ENCODE measurements at regions not wholly inside any gene's neighbourhood (a gene's known extent, or its start where the extent isn't known, plus 50 kb on each side); places are given as distances from the start of the nearest gene placed in this dataset.

- no peaks in the 10 kb centered on the region for H4K20me1 ChIP-seq (ENCODE audit: insufficient read depth)
- H3K36me3 ChIP-seq (ENCODE audit: control insufficient read depth in 1 of 2, insufficient read depth in 2 of 2, low read length in 2 of 2) = no peaks in the 10 kb centered on the region
- H3K4me1 ChIP-seq (ENCODE audit: control insufficient read depth in 1 of 2, insufficient read depth in 2 of 2, low read length in 2 of 2) = peaks cover 0 to 14% of the 10 kb centered on the region in 2 experiments; a peak in 1 of 4 replicates
- intact Hi-C loops (cut with micrococcal nuclease) = no loop called here
- no peak for TF ChIP-seq POLR2A (IDR thresholded peaks at IDR 0.05; ENCODE audit: borderline replicate concordance, extremely low read depth, insufficient read depth, insufficient read length)
- no peak for TF ChIP-seq RAD21 (IDR thresholded peaks at IDR 0.05; ENCODE audit: low read depth)
- TF ChIP-seq CBX3 (IDR thresholded peaks at IDR 0.05; ENCODE audit: low read depth) = no peak
- no peak for TF ChIP-seq POLR2AphosphoS5 (IDR thresholded peaks at IDR 0.05; ENCODE audit: low read depth, low read length)
- no peak for TF ChIP-seq TCF7L2 (IDR thresholded peaks at IDR 0.05; ENCODE audit: borderline replicate concordance, extremely low read depth, insufficient read depth, insufficient read length)
- no peak for TF ChIP-seq CTCF (IDR thresholded peaks at IDR 0.05 in 2 of 3, conservative IDR thresholded peaks at IDR 0.05 in 1 of 3; ENCODE audit: borderline replicate concordance in 1 of 3, insufficient read depth in 1 of 3, low read depth in 2 of 3, low read length in 2 of 3)
- no peak for TF ChIP-seq CEBPB (IDR thresholded peaks at IDR 0.05; ENCODE audit: low read depth)
- TF ChIP-seq JUND (IDR thresholded peaks at IDR 0.05) = no peak
- TF ChIP-seq ZFX (IDR thresholded peaks at IDR 0.05) = no peak
- no peaks in the 10 kb centered on the region for H3K27me3 ChIP-seq (ENCODE audit: insufficient read depth, low read length)
- H3K4me2 ChIP-seq (ENCODE audit: low read length) = no peak overlapping the region
- CTCF ChIA-PET = no interaction called here
- H3K9me2 ChIP-seq (ENCODE audit: insufficient read depth) = no peaks in the 10 kb centered on the region
- no peak overlapping the region for H3K27ac ChIP-seq (ENCODE audit: low read depth, low read length)
- no peak overlapping the region for H3K4me3 ChIP-seq (replicated peaks in 1 of 2; ENCODE audit: low read depth in 1 of 2, low read length in 2 of 2)
- H3K79me2 ChIP-seq (ENCODE audit: insufficient read depth, low read length) = no peaks in the 10 kb centered on the region
- H2AFZ ChIP-seq (ENCODE audit: low read depth, low read length, poor library complexity, severe bottlenecking) = no peak overlapping the region
- no peak for DNase-seq (ENCODE audit: low read depth, low spot score)
- no peak overlapping the region for H3K9ac ChIP-seq (ENCODE audit: low read length)
- RAD21 ChIA-PET (ENCODE audit: low non-redundant PET in 1 of 2, low total read pairs in 2 of 2, uncharacterized antibody in 2 of 2, unreplicated experiment in 2 of 2) = no interaction called here
- BruUV-seq (replicated peaks) = no TSS peak
- POLR2A ChIA-PET = no interaction called here
- ATAC-seq = no peak
- no peaks in the 10 kb centered on the region for H3K9me3 ChIP-seq (ENCODE audit: control insufficient read depth in 1 of 2, insufficient read depth in 1 of 2, low read depth in 1 of 2, low read length in 2 of 2)
Measured at GRCh38 chrX:13220916-13221315, 98.9 kb downstream of the ATXN3L start.

Measured in HCT116 (cell line).